ENCODE measurements at regions not wholly inside any gene's neighbourhood (a gene's known extent, or its start where the extent isn't known, plus 50 kb on each side); places are given as distances from the start of the nearest gene placed in this dataset.

DNA sequence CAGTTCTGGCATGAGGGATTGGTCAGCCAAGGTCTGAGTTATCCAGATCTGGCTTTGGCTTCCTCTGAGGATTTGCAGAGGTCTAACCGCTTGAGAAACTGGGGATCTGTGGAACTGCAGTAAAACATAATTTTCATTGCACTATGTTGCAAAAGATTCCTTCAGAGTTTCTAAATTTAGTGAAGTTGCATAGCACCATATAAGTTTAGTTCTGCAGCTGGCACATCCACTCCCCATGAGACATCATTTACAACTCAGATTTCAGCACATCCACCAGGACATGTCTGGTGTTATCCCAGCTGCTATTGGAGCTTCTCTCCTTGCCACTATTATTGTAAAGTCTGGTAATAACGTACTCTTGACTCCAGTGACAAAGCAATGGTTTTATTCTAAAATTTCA is 181.5 kb downstream of the CWF19L2 start:
- no peak overlapping the region for H3K9ac ChIP-seq (ENCODE audit: low read length)
- no peaks in the 10 kb centered on the region for H3K9me3 ChIP-seq (ENCODE audit: low read length)
- H3K4me1 ChIP-seq (ENCODE audit: insufficient read depth, low read length, severe bottlenecking), result no peaks in the 10 kb centered on the region
- H3K4me2 ChIP-seq (ENCODE audit: low read length), result no peak overlapping the region
- no peak overlapping the region for H2AFZ ChIP-seq (ENCODE audit: low read length)
- no peaks in the 10 kb centered on the region for H3K27me3 ChIP-seq (ENCODE audit: insufficient read depth, low read length)
- no peak overlapping the region for H3K4me3 ChIP-seq (ENCODE audit: low read depth, low read length, poor library complexity, severe bottlenecking)
- H3K79me2 ChIP-seq (ENCODE audit: insufficient read depth, low read length), result no peaks in the 10 kb centered on the region
- H3K36me3 ChIP-seq (ENCODE audit: insufficient read depth, low read length), result no peaks in the 10 kb centered on the region
- H3F3A ChIP-seq (ENCODE audit: insufficient read depth, low read length), result no peaks in the 10 kb centered on the region
- no peaks in the 10 kb centered on the region for H4K20me1 ChIP-seq (ENCODE audit: insufficient read depth, low read length)
- TF ChIP-seq, protein P1, sequence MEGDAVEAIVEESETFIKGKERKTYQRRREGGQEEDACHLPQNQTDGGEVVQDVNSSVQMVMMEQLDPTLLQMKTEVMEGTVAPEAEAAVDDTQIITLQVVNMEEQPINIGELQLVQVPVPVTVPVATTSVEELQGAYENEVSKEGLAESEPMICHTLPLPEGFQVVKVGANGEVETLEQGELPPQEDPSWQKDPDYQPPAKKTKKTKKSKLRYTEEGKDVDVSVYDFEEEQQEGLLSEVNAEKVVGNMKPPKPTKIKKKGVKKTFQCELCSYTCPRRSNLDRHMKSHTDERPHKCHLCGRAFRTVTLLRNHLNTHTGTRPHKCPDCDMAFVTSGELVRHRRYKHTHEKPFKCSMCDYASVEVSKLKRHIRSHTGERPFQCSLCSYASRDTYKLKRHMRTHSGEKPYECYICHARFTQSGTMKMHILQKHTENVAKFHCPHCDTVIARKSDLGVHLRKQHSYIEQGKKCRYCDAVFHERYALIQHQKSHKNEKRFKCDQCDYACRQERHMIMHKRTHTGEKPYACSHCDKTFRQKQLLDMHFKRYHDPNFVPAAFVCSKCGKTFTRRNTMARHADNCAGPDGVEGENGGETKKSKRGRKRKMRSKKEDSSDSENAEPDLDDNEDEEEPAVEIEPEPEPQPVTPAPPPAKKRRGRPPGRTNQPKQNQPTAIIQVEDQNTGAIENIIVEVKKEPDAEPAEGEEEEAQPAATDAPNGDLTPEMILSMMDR (IDR thresholded peaks at IDR 0.05; ENCODE audit: low read length), result no peak
- TF ChIP-seq EZH2 (IDR thresholded peaks at IDR 0.05; ENCODE audit: borderline replicate concordance, low read length), result no peak
- no peak overlapping the region for H3K27ac ChIP-seq (ENCODE audit: low read depth, low read length, poor library complexity, severe bottlenecking)
- no peaks in the 10 kb centered on the region for H3K9me2 ChIP-seq (ENCODE audit: low read depth, low read length)

DNA sequence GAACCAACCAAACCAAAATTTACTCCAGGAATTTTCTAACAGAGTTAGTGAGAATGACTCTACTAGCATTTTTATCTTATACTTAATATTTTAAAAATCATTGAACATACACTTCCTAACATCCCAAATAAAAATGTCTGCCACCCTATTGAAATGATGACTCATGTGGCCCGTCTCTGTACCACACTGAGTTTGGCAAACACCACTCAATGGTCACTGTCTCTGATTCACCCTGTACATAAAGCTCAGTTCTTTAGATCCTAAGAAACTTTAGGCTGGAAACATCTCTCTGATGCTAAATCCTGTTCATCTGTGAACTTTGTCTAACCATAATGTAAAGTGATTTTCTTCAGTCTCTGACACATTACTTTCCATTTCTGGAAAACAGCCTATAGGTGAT is 182.0 kb downstream of the CWF19L2 start:
- H2AFZ ChIP-seq (ENCODE audit: low read length), result no peak overlapping the region
- no peaks in the 10 kb centered on the region for H3F3A ChIP-seq (ENCODE audit: insufficient read depth, low read length)
- H3K9ac ChIP-seq (ENCODE audit: low read length), result no peak overlapping the region
- no peak overlapping the region for H3K4me3 ChIP-seq (ENCODE audit: low read depth, low read length, poor library complexity, severe bottlenecking)
- no peaks in the 10 kb centered on the region for H3K9me3 ChIP-seq (ENCODE audit: low read length)
- H3K27me3 ChIP-seq (ENCODE audit: insufficient read depth, low read length), result no peaks in the 10 kb centered on the region
- no peaks in the 10 kb centered on the region for H4K20me1 ChIP-seq (ENCODE audit: insufficient read depth, low read length)
- H3K4me1 ChIP-seq (ENCODE audit: insufficient read depth, low read length, severe bottlenecking), result no peaks in the 10 kb centered on the region
- no peak overlapping the region for H3K27ac ChIP-seq (ENCODE audit: low read depth, low read length, poor library complexity, severe bottlenecking)
- H3K36me3 ChIP-seq (ENCODE audit: insufficient read depth, low read length), result no peaks in the 10 kb centered on the region
- TF ChIP-seq EZH2 (IDR thresholded peaks at IDR 0.05; ENCODE audit: borderline replicate concordance, low read length), result no peak
- TF ChIP-seq, protein P1 (IDR thresholded peaks at IDR 0.05; ENCODE audit: low read length), result no peak
- H3K9me2 ChIP-seq (ENCODE audit: low read depth, low read length), result no peaks in the 10 kb centered on the region
- no peaks in the 10 kb centered on the region for H3K79me2 ChIP-seq (ENCODE audit: insufficient read depth, low read length)
- no peak overlapping the region for H3K4me2 ChIP-seq (ENCODE audit: low read length)

DNA sequence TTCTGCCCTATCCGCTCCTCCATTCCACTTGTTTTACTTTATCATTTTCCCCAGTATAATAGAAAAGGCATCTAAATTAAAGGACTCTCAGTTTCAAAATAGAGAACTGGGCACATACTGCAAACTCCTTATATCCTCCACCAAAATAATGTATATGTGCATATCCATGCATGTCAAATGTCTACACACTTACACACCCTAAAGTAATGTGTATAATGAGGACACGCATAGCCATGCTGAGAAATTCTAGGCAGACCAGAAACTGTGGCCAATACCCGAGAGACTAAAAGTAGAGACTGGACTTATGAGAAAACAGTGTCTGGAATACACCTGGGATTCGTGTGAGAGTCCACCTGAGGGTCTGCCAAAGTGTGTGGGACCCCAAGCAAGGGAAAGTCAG is 183.5 kb downstream of the CWF19L2 start:
- H3K36me3 ChIP-seq (ENCODE audit: insufficient read depth, low read length), result no peaks in the 10 kb centered on the region
- H3K9me3 ChIP-seq (ENCODE audit: low read length), result no peaks in the 10 kb centered on the region
- no peak overlapping the region for H3K4me3 ChIP-seq (ENCODE audit: low read depth, low read length, poor library complexity, severe bottlenecking)
- no peaks in the 10 kb centered on the region for H3F3A ChIP-seq (ENCODE audit: insufficient read depth, low read length)
- no peaks in the 10 kb centered on the region for H3K4me1 ChIP-seq (ENCODE audit: insufficient read depth, low read length, severe bottlenecking)
- no peak overlapping the region for H3K27ac ChIP-seq (ENCODE audit: low read depth, low read length, poor library complexity, severe bottlenecking)
- no peak overlapping the region for H3K4me2 ChIP-seq (ENCODE audit: low read length)
- no peaks in the 10 kb centered on the region for H3K27me3 ChIP-seq (ENCODE audit: insufficient read depth, low read length)
- no peak overlapping the region for H3K9ac ChIP-seq (ENCODE audit: low read length)
- no peaks in the 10 kb centered on the region for H3K9me2 ChIP-seq (ENCODE audit: low read depth, low read length)
- no peaks in the 10 kb centered on the region for H4K20me1 ChIP-seq (ENCODE audit: insufficient read depth, low read length)
- H3K79me2 ChIP-seq (ENCODE audit: insufficient read depth, low read length), result no peaks in the 10 kb centered on the region
- no peak for TF ChIP-seq EZH2 (IDR thresholded peaks at IDR 0.05; ENCODE audit: borderline replicate concordance, low read length)
- TF ChIP-seq, protein P1 (IDR thresholded peaks at IDR 0.05; ENCODE audit: low read length), result no peak
- no peak overlapping the region for H2AFZ ChIP-seq (ENCODE audit: low read length)
